PC-3 (cell line): ENCODE measurements at regions not wholly inside any gene's neighbourhood (a gene's known extent, or its start where the extent isn't known, plus 50 kb on each side); places are given as distances from the start of the nearest gene placed in this dataset.
"Not testable (repeated sequence)": the region's sequence is repeated elsewhere in the genome, so short reads cannot be mapped to it uniquely, and the experiment has no call there.

Source experiments
- ATAC-seq: fragments of 200-7000 bp; cut with Tn5 transposase; 2 replicates; pipeline ENCODE4 v1.9.1; 2020; ENCODE audit warnings: mild to moderate bottlenecking, moderate library complexity
- BruUV-seq: library from RNA; stranded (reverse); fragments of 400-500 nt; replicated peaks from 2 replicates; lab custom pipeline; 2021; lab: Mats Ljungman, UMichigan
- CTCF ChIA-PET: fragments of 300-600 bp; sonication (Branson Sonifier 250); formaldehyde crosslinking; loops from one replicate; lab custom pipeline; 2022; ENCODE audit warnings: antibody characterized with exemption; lab: Charles Lee
- POLR2A ChIA-PET: fragments of 300-600 bp; sonication (Branson Sonifier 250); formaldehyde crosslinking; loops from one replicate; lab custom pipeline; 2022; ENCODE audit warnings: antibody characterized with exemption; ENCODE audit not compliant: unreplicated experiment; lab: Charles Lee
- DNase-seq: peaks from one replicate; pipeline ENCODE4 v3.0.0-alpha.2; 2015
- H2AFZ ChIP-seq: fragments of 300-600 bp; sonication (generic); 2 replicates; pipeline ENCODE4 v1.6.0; 2016; ENCODE audit warnings: antibody characterized with exemption, low read length
- H3F3A ChIP-seq: fragments of 300-600 bp; sonication (generic); one replicate; pipeline ENCODE4 v1.6.0; 2017; ENCODE audit warnings: antibody characterized with exemption, low read length, control low read depth, mild to moderate bottlenecking; ENCODE audit not compliant: unreplicated experiment
- H3K27ac ChIP-seq: fragments of 300-600 bp; sonication (generic); 2 replicates; pipeline ENCODE4 v1.5.1; 2016; ENCODE audit warnings: mild to moderate bottlenecking, low read length
- H3K27me3 ChIP-seq: fragments of 300-600 bp; sonication (generic); 2 replicates; pipeline ENCODE4 v1.6.1; 2016; ENCODE audit warnings: low read length, mixed read lengths
- H3K36me3 ChIP-seq: fragments of 300-600 bp; sonication (generic); 2 replicates; pipeline ENCODE4 v1.6.1; 2016; ENCODE audit warnings: low read depth, mixed run types, low read length, mixed read lengths
- H3K4me1 ChIP-seq: fragments of 300-600 bp; sonication (generic); 2 replicates; pipeline ENCODE4 v1.5.1; 2016; ENCODE audit warnings: low read length; ENCODE audit not compliant: insufficient read depth
- H3K4me2 ChIP-seq: fragments of 300-600 bp; sonication (generic); 2 replicates; pipeline ENCODE4 v1.6.0; 2016; ENCODE audit warnings: low read length
- H3K4me3 ChIP-seq: fragments of 300-600 bp; sonication (generic); 2 replicates; pipeline ENCODE4 v1.5.1; 2016; ENCODE audit warnings: mild to moderate bottlenecking, low read length, mixed read lengths
- H3K79me2 ChIP-seq: fragments of 300-600 bp; sonication (generic); 2 replicates; pipeline ENCODE4 v1.6.1; 2017; ENCODE audit warnings: low read length, mixed read lengths
- H3K9ac ChIP-seq: fragments of 300-600 bp; sonication (generic); 2 replicates; pipeline ENCODE4 v1.6.0; 2016; ENCODE audit warnings: mild to moderate bottlenecking, low read length
- H3K9me2 ChIP-seq: fragments of 300-600 bp; sonication (generic); replicated peaks from 2 replicates; pipeline ENCODE4 v1.6.1; 2016; ENCODE audit warnings: mixed run types, low read length, mixed read lengths
- H3K9me3 ChIP-seq: fragments of 300-600 bp; sonication (generic); 2 replicates; pipeline ENCODE4 v1.6.1; 2016; ENCODE audit warnings: low read length, mixed read lengths
- H4K20me1 ChIP-seq: fragments of 300-600 bp; sonication (generic); 2 replicates; pipeline ENCODE4 v1.6.1; 2016; ENCODE audit warnings: low read length, mixed read lengths
- EZH2 ChIP-seq: fragments of 300-600 bp; sonication (generic); IDR thresholded peaks from one replicate; pipeline ENCODE4 v1.6.1; 2017; ENCODE audit warnings: antibody characterized with exemption, mild to moderate bottlenecking, low read length; ENCODE audit not compliant: unreplicated experiment
- EZH2phosphoT487 ChIP-seq: fragments of 300-600 bp; sonication (generic); IDR thresholded peaks from 2 replicates; pipeline ENCODE4 v1.6.1; 2018; ENCODE audit warnings: mild to moderate bottlenecking, antibody characterized with exemption, low read length, borderline replicate concordance
- intact Hi-C: fragments of 100-400 bp; cut with micrococcal nuclease; formaldehyde crosslinking; loops from 2 replicates; pipeline ENCODE4 v1.9.0; 2023
- TF ChIP-seq, protein P1 (sequence below): fragments of 300-600 bp; sonication (generic); conservative IDR thresholded peaks from 2 replicates; pipeline ENCODE4 v1.5.1; 2017; ENCODE audit warnings: antibody characterized with exemption, low read depth, mild to moderate bottlenecking, low read length

DNA sequence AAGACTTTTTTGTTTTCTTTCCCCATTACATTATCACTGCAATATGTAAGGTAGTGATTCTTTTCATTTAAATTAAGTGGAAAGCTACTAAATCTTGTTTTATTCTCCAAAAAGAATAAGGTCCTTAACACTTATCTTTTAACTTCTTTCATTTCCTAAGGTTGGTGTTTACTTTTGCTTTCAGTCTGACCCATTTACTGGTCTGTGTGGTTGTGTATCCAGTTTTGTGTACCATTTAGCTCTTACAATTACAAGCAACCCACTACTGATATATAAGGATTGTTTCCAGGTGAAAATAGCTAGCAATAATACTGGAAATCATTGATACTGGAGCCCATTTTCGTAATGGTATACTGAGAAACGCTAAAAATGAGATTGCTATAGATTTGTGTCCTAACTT lies 123.1 kb upstream of the CXorf66 start:
- H3K27me3 ChIP-seq = peaks cover 64% of the 10 kb centered on the region
- H3K4me2 ChIP-seq = no peak overlapping the region
- H3K36me3 ChIP-seq = no peaks in the 10 kb centered on the region
- H3K9me2 ChIP-seq = no peaks in the 10 kb centered on the region
- no peaks in the 10 kb centered on the region for H4K20me1 ChIP-seq
- ATAC-seq = no peak
- H3K79me2 ChIP-seq = no peaks in the 10 kb centered on the region
- H2AFZ ChIP-seq = no peak overlapping the region
- intact Hi-C loops = no loop called here
- BruUV-seq = no TSS peak
- H3K9me3 ChIP-seq = no peaks in the 10 kb centered on the region
- ChIA-PET CTCF (no interaction called here), POLR2A (no interaction called here)
- no peak overlapping the region for H3K9ac ChIP-seq
- no peaks in the 10 kb centered on the region for H3F3A ChIP-seq
- H3K27ac ChIP-seq = no peak overlapping the region
- no peak overlapping the region for H3K4me3 ChIP-seq
- DNase-seq = no peak
- H3K4me1 ChIP-seq = no peaks in the 10 kb centered on the region
- TF ChIP-seq, protein P1, sequence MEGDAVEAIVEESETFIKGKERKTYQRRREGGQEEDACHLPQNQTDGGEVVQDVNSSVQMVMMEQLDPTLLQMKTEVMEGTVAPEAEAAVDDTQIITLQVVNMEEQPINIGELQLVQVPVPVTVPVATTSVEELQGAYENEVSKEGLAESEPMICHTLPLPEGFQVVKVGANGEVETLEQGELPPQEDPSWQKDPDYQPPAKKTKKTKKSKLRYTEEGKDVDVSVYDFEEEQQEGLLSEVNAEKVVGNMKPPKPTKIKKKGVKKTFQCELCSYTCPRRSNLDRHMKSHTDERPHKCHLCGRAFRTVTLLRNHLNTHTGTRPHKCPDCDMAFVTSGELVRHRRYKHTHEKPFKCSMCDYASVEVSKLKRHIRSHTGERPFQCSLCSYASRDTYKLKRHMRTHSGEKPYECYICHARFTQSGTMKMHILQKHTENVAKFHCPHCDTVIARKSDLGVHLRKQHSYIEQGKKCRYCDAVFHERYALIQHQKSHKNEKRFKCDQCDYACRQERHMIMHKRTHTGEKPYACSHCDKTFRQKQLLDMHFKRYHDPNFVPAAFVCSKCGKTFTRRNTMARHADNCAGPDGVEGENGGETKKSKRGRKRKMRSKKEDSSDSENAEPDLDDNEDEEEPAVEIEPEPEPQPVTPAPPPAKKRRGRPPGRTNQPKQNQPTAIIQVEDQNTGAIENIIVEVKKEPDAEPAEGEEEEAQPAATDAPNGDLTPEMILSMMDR = no peak
- TF ChIP-seq EZH2phosphoT487 = no peak
- TF ChIP-seq EZH2 = no peak

DNA sequence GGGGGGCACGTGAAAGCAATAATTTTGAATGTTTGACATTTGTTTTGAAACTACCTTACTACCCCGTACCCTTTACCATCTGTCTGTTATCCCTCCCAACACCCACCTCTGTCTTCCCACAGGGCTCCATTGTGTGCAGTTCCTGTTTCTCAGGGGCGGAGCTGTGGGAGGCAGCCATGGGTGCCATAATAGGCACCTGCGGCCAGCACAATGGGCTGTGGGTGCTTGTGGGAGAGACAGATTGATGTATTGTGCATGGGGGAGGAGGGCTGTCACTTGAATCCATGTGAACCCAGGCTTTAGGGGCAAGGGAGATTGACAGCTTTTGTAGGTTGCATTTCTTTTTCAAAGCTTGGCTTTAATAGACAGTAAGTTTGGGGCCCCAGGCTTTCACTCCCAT lies 122.6 kb upstream of the CXorf66 start:
- ATAC-seq = no peak
- no peaks in the 10 kb centered on the region for H3K4me1 ChIP-seq
- peaks cover 67% of the 10 kb centered on the region for H3K27me3 ChIP-seq
- no peak overlapping the region for H3K9ac ChIP-seq
- no peaks in the 10 kb centered on the region for H3F3A ChIP-seq
- H3K4me3 ChIP-seq = no peak overlapping the region
- no TSS peak for BruUV-seq
- no peak overlapping the region for H3K27ac ChIP-seq
- no peaks in the 10 kb centered on the region for H3K36me3 ChIP-seq
- H3K9me2 ChIP-seq = no peaks in the 10 kb centered on the region
- H2AFZ ChIP-seq = no peak overlapping the region
- no peaks in the 10 kb centered on the region for H3K79me2 ChIP-seq
- no peaks in the 10 kb centered on the region for H4K20me1 ChIP-seq
- CTCF ChIA-PET = no interaction called here
- H3K9me3 ChIP-seq = no peaks in the 10 kb centered on the region
- TF ChIP-seq, protein P1 = no peak
- no peak for TF ChIP-seq EZH2phosphoT487
- no peak for TF ChIP-seq EZH2
- no peak overlapping the region for H3K4me2 ChIP-seq
- POLR2A ChIA-PET = no interaction called here
- DNase-seq = no peak
- intact Hi-C loops = no loop called here

GRCh38 chrX:140086691-140087090 lies 121.4 kb upstream of the CXorf66 start:
- TF ChIP-seq, protein P1 = no peak
- TF ChIP-seq EZH2 = no peak
- Histone ChIP-seq H3K9me3 (no peaks in the 10 kb centered on the region), H3K27me3 (peaks cover 65% of the 10 kb centered on the region), H3K4me3 (no peak overlapping the region), H3K36me3 (no peaks in the 10 kb centered on the region), H3F3A (no peaks in the 10 kb centered on the region), H3K9ac (no peak overlapping the region), H3K4me1 (no peaks in the 10 kb centered on the region), H4K20me1 (no peaks in the 10 kb centered on the region), H3K27ac (no peak overlapping the region), H3K79me2 (no peaks in the 10 kb centered on the region), H3K4me2 (no peak overlapping the region), H3K9me2 (no peaks in the 10 kb centered on the region), H2AFZ (no peak overlapping the region)
- no peak for DNase-seq
- POLR2A ChIA-PET = no interaction called here
- no peak for ATAC-seq
- CTCF ChIA-PET = no interaction called here
- intact Hi-C loops = no loop called here
- BruUV-seq = no TSS peak

- H3K9me2 ChIP-seq, ATAC-seq, H3F3A ChIP-seq, CTCF ChIA-PET, H3K9me3 ChIP-seq, BruUV-seq, H3K79me2 ChIP-seq, H3K4me3 ChIP-seq, H3K27me3 ChIP-seq, H2AFZ ChIP-seq, H3K4me2 ChIP-seq, intact Hi-C loops, DNase-seq, H3K4me1 ChIP-seq, H3K27ac ChIP-seq, H4K20me1 ChIP-seq, H3K9ac ChIP-seq, POLR2A ChIA-PET, H3K36me3 ChIP-seq: not testable (repeated sequence)
Measured at GRCh38 chrX:140074851-140075250, 109.5 kb upstream of the CXorf66 start.
